OCI-LY7 (cell line): ENCODE measurements at regions not wholly inside any gene's neighbourhood (a gene's known extent, or its start where the extent isn't known, plus 50 kb on each side); places are given as distances from the start of the nearest gene placed in this dataset.

Experiments used
- CTCF ChIP-seq: fragments of 200-600 bp; sonication (generic); conservative IDR thresholded peaks from 2 replicates; pipeline ENCODE4 v1.5.1; 2014; ENCODE audit warnings: mild to moderate bottlenecking, antibody characterized with exemption, low read length, moderate library complexity, mixed read lengths
- EZH2phosphoT487 ChIP-seq: fragments of 200-600 bp; sonication (generic); IDR thresholded peaks from 2 replicates; pipeline ENCODE4 v1.6.1; 2018; ENCODE audit warnings: low read depth, borderline replicate concordance, mild to moderate bottlenecking, mixed run types, antibody characterized with exemption, low read length, moderate library complexity, mixed read lengths

DNA sequence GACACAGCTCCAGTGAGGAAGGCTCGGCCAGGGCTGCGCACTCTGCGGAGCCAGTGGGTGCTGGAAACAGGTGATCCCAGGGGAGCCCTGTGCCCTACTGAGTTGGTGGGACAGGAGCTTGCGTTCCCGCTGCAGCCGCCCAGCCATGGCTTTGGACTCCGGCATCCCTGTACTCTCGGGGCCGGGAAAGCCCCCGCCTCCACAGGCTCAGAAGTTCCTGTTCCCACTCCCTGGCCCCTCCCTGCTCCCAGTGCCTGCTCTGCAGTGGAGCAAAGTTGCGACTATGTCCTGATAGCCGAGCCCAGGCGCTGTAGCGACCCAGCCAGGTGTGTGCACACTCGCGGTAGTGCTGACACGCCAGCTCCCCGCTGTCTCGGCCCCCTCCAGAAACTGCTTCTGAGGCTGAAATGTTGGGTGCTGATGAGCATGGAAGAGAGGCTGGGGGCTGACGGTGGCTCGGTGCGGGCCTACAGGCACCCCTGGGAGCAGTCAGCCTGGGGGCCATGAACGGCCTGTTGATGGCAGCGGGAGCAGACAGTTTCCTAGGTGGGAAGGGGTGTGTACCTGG, 344.6 kb upstream of the MGAT4C start:
- TF ChIP-seq CTCF = no peak
- no peak for TF ChIP-seq EZH2phosphoT487
